ENCODE measurements at regions not wholly inside any gene's neighbourhood (a gene's known extent, or its start where the extent isn't known, plus 50 kb on each side); places are given as distances from the start of the nearest gene placed in this dataset.

DNA sequence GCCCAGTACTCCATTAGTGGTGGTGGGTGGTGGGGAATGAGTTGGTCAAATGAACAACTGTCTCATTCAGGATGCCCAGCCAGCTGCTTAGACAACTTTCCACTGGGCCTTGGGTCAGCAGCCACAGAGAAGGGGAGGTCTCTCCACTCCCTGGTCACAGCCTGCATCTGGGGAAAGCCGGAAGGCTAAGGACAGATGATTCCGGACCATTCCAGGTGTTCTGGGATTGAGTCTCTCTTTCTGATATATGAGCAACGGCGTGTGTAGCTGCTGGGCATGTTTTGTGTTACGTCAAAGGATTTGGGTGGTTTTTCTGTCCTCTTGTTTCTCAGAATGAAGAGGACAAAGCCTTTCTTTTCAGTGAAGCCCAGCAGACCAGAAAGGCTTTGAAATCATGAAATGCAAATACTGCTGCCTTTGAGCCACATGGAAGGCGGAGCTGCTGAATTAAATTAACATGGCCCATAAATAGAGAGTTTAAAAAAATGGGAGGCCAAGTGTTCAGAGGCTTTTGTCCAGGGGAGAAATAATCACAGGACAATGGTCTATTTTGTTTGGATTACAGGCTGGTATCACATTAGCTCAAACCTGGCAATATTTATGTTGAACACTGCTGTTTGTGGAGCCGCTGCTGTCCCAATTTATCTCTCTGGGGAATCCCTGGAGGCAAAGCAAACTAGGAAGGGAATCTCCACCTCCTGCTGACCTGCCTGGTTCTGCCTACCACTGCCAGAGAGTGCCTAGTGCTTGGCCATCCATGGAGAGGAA, 234.4 kb upstream of the E2F8 start:
- TF ChIP-seq EZH2 (IDR thresholded peaks at IDR 0.05; ENCODE audit: low read depth, unreplicated experiment), result no peak
- TF ChIP-seq, protein P1, sequence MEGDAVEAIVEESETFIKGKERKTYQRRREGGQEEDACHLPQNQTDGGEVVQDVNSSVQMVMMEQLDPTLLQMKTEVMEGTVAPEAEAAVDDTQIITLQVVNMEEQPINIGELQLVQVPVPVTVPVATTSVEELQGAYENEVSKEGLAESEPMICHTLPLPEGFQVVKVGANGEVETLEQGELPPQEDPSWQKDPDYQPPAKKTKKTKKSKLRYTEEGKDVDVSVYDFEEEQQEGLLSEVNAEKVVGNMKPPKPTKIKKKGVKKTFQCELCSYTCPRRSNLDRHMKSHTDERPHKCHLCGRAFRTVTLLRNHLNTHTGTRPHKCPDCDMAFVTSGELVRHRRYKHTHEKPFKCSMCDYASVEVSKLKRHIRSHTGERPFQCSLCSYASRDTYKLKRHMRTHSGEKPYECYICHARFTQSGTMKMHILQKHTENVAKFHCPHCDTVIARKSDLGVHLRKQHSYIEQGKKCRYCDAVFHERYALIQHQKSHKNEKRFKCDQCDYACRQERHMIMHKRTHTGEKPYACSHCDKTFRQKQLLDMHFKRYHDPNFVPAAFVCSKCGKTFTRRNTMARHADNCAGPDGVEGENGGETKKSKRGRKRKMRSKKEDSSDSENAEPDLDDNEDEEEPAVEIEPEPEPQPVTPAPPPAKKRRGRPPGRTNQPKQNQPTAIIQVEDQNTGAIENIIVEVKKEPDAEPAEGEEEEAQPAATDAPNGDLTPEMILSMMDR (conservative IDR thresholded peaks at IDR 0.05; ENCODE audit: low read depth in 2 of 2), result no peak
- TF ChIP-seq EZH2phosphoT487 (IDR thresholded peaks at IDR 0.05; ENCODE audit: unreplicated experiment), result no peak
- TF ChIP-seq, protein P2, sequence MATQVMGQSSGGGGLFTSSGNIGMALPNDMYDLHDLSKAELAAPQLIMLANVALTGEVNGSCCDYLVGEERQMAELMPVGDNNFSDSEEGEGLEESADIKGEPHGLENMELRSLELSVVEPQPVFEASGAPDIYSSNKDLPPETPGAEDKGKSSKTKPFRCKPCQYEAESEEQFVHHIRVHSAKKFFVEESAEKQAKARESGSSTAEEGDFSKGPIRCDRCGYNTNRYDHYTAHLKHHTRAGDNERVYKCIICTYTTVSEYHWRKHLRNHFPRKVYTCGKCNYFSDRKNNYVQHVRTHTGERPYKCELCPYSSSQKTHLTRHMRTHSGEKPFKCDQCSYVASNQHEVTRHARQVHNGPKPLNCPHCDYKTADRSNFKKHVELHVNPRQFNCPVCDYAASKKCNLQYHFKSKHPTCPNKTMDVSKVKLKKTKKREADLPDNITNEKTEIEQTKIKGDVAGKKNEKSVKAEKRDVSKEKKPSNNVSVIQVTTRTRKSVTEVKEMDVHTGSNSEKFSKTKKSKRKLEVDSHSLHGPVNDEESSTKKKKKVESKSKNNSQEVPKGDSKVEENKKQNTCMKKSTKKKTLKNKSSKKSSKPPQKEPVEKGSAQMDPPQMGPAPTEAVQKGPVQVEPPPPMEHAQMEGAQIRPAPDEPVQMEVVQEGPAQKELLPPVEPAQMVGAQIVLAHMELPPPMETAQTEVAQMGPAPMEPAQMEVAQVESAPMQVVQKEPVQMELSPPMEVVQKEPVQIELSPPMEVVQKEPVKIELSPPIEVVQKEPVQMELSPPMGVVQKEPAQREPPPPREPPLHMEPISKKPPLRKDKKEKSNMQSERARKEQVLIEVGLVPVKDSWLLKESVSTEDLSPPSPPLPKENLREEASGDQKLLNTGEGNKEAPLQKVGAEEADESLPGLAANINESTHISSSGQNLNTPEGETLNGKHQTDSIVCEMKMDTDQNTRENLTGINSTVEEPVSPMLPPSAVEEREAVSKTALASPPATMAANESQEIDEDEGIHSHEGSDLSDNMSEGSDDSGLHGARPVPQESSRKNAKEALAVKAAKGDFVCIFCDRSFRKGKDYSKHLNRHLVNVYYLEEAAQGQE (IDR thresholded peaks at IDR 0.05; ENCODE audit: unreplicated experiment), result no peak
- TF ChIP-seq STAT1 (IDR thresholded peaks at IDR 0.05; ENCODE audit: unreplicated experiment), result no peak
- no peak for TF ChIP-seq POLR2AphosphoS5 (IDR thresholded peaks at IDR 0.05; ENCODE audit: low read depth)
- TF ChIP-seq CREB1 (CRISPR knock-in tag; IDR thresholded peaks at IDR 0.05; ENCODE audit: low read depth), result no peak
- TF ChIP-seq, protein P3, sequence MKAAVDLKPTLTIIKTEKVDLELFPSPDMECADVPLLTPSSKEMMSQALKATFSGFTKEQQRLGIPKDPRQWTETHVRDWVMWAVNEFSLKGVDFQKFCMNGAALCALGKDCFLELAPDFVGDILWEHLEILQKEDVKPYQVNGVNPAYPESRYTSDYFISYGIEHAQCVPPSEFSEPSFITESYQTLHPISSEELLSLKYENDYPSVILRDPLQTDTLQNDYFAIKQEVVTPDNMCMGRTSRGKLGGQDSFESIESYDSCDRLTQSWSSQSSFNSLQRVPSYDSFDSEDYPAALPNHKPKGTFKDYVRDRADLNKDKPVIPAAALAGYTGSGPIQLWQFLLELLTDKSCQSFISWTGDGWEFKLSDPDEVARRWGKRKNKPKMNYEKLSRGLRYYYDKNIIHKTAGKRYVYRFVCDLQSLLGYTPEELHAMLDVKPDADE (IDR thresholded peaks at IDR 0.05), result no peak
